K562 (cell line): ENCODE measurements at regions not wholly inside any gene's neighbourhood (a gene's known extent, or its start where the extent isn't known, plus 50 kb on each side); places are given as distances from the start of the nearest gene placed in this dataset.

Source experiments
- ATF6 ChIP-seq: sonication (generic); formaldehyde crosslinking; IDR thresholded peaks from 2 replicates; pipeline ENCODE4 v1.4.0; 2020; ENCODE audit warnings: mild to moderate bottlenecking, missing genetic modification reagents
- BCL6 ChIP-seq: fragments of 250-450 bp; sonication (Bioruptor Pico); IDR thresholded peaks from 2 replicates; pipeline ENCODE4 v1.4.0; 2020
- CBX8 ChIP-seq: fragments of 200-600 bp; sonication (generic); IDR thresholded peaks from 2 replicates; pipeline ENCODE4 v1.6.1; 2012; ENCODE audit warnings: borderline replicate concordance, mixed run types, low read depth, mild to moderate bottlenecking, moderate library complexity, mixed read lengths, low read length, control low read depth, inconsistent platforms; ENCODE audit not compliant: poor library complexity, severe bottlenecking; ENCODE audit errors: extremely low read depth
- CTCF ChIP-seq, 3 experiments: IDR thresholded peaks in 2 of 3; conservative IDR thresholded peaks in 1 of 3; 2 replicates each; pipeline ENCODE4 v1.5.1; 2011 to 2012; ENCODE audit warnings: low read length in 3 of 3, mild to moderate bottlenecking in 3 of 3, control low read depth in 2 of 3, improper control_type of control experiment in 1 of 3, inconsistent platforms in 1 of 3, low read depth in 1 of 3, mixed read lengths in 1 of 3, moderate library complexity in 1 of 3; ENCODE audit not compliant: insufficient read depth in 2 of 3
- POLR2AphosphoS5 ChIP-seq: IDR thresholded peaks from 2 replicates; pipeline ENCODE4 v1.6.1; 2011; ENCODE audit warnings: mild to moderate bottlenecking, low read depth, low read length, moderate library complexity; ENCODE audit not compliant: control insufficient read depth, insufficient read depth

- TF ChIP-seq BCL6 (CRISPR knock-in tag): no peak
- TF ChIP-seq CTCF (IDR thresholded peaks at IDR 0.05 in 2 of 3, conservative IDR thresholded peaks at IDR 0.05 in 1 of 3; ENCODE audit: insufficient read depth in 2 of 3, low read depth in 1 of 3, low read length in 3 of 3): no peak
- TF ChIP-seq CBX8: no peak
- no peak for TF ChIP-seq POLR2AphosphoS5
- no peak for TF ChIP-seq ATF6 (CRISPR knock-in tag)
Measured at GRCh38 chr1:104231676-104232075, 482.0 kb downstream of the AMY1C start.
